ENCODE measurements at regions not wholly inside any gene's neighbourhood (a gene's known extent, or its start where the extent isn't known, plus 50 kb on each side); places are given as distances from the start of the nearest gene placed in this dataset.

GRCh38 chr6:21692721-21693120, 99.2 kb downstream of the SOX4 start:
- TF ChIP-seq CTCF (IDR thresholded peaks at IDR 0.05) (no peak), POLR2A (IDR thresholded peaks at IDR 0.05) (no peak)

Measured in adrenal gland (tissue), 5 donors.